ENCODE measurements at regions not wholly inside any gene's neighbourhood (a gene's known extent, or its start where the extent isn't known, plus 50 kb on each side); places are given as distances from the start of the nearest gene placed in this dataset.
A peak's percentile ranks its signal among the peaks of the same experiment; 100 is the strongest.

DNA sequence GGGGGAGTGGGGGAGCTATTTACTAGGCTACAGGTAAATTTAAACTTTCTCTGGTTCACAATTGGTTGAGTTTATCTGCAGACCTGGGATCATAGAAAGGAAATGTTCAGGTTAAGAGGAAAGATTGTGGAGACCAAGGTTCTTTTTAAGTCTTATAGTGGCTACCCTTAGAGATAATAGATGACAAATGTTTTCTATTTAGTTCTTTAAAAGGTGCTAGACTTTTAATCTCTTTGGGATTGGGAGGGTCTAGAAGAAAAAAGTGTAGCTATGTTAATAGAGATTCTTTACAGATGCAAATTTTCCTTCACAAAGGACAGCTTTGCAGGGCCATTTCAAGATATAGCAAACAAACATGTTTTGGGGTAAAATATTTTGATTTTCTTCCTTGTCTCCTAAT is 76.0 kb downstream of the TEX13C start:
- DNase-seq = no peak
- no peaks in the 10 kb centered on the region for H3K9me3 ChIP-seq (ENCODE audit: control extremely low read depth in 1 of 5, control insufficient read depth in 4 of 5, insufficient read depth in 2 of 5, low read depth in 1 of 5, low read length in 4 of 5)
- H3K27me3 ChIP-seq (replicated peaks in 2 of 5; ENCODE audit: control insufficient read depth in 4 of 5, insufficient read depth in 5 of 5, low read length in 4 of 5) = no peaks in the 10 kb centered on the region
- H3K4me3 ChIP-seq (ENCODE audit: control insufficient read depth in 1 of 7, extremely low read depth in 1 of 7, insufficient read depth in 4 of 7, low read depth in 2 of 7, low read length in 6 of 7) = no peak overlapping the region
- H3K4me1 ChIP-seq (ENCODE audit: control extremely low read depth in 1 of 4, control insufficient read depth in 4 of 4, insufficient read depth in 4 of 4, low read length in 3 of 4) = peaks cover 0 to 7% (median 2%) of the 10 kb centered on the region in 4 experiments
- ChIA-PET CTCF (no interaction called here), POLR2A (no interaction called here)
- H3K36me3 ChIP-seq (ENCODE audit: control insufficient read depth in 4 of 4, insufficient read depth in 4 of 4, low read length in 3 of 4) = no peaks in the 10 kb centered on the region
- H3K27ac ChIP-seq (ENCODE audit: insufficient read depth in 1 of 2, low read depth in 1 of 2, low read length in 2 of 2, poor library complexity in 1 of 2, severe bottlenecking in 2 of 2) = no peak overlapping the region

DNA sequence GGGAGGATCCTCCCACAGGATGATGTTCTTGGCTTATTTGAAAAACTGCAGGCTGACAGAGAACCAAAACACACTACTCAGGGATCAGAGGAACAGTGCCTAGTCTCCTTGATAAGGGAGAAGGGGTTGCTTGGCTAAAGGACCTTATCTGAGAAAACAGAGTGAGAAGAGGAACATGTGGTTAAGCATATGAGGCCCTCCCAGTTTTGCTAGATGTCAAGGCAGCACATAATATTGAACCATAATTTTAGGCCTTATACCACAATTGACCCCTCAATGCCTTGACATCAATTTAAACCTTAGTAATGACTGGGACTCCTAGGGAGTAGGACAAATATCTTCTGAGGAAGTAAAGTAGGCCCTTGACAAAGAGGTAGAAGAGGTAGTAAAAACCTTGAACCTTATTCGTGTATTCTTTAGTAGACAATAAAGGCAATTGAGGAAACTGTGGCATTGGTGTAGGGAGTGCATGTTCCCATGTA is 79.3 kb downstream of the TEX13C start:
- Histone ChIP-seq H3K27ac (ENCODE audit: insufficient read depth in 1 of 2, low read depth in 1 of 2, low read length in 2 of 2, poor library complexity in 1 of 2, severe bottlenecking in 2 of 2) (no peak overlapping the region), H3K27me3 (replicated peaks in 2 of 5; ENCODE audit: control insufficient read depth in 4 of 5, insufficient read depth in 5 of 5, low read length in 4 of 5) (no peaks in the 10 kb centered on the region), H3K4me3 (ENCODE audit: control insufficient read depth in 1 of 7, extremely low read depth in 1 of 7, insufficient read depth in 4 of 7, low read depth in 2 of 7, low read length in 6 of 7) (no peak overlapping the region), H3K36me3 (ENCODE audit: control insufficient read depth in 4 of 4, insufficient read depth in 4 of 4, low read length in 3 of 4) (no peaks in the 10 kb centered on the region), H3K9me3 (ENCODE audit: control extremely low read depth in 1 of 5, control insufficient read depth in 4 of 5, insufficient read depth in 2 of 5, low read depth in 1 of 5, low read length in 4 of 5) (no peaks in the 10 kb centered on the region), H3K4me1 (ENCODE audit: control extremely low read depth in 1 of 4, control insufficient read depth in 4 of 4, insufficient read depth in 4 of 4, low read length in 3 of 4) (peaks cover 0 to 7% (median 2%) of the 10 kb centered on the region in 4 experiments)
- 80% methylated on average over 1 of the region's 1 CpG for WGBS (ENCODE audit: insufficient coverage)
- POLR2A ChIA-PET = no interaction called here
- DNase-seq = peak; percentile 25 to 76 (median 54)
- CTCF ChIA-PET = no interaction called here

DNA sequence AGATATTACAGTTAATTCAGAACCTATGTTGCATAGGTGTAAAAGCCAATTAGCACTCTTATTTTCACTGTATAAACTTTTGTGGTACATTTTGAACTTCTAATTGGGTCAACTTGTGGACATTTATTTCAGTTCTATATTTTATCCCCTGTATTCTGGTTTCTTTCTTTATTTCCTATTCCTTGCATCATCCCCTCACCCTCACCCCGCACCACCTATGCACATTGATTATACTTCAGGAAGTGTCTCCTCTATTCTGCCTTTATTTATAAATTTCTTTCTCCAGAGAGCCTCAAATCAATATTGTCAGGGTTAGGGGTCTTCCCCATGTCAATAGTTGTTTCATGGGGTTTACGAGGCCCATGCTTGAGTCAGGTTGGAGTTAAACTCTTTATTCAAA is 83.1 kb downstream of the TEX13C start:
- POLR2A ChIA-PET = no interaction called here
- 94% methylated on average over 2 of the region's 2 CpGs for WGBS (ENCODE audit: insufficient coverage)
- Histone ChIP-seq H3K27me3 (replicated peaks in 2 of 5; ENCODE audit: control insufficient read depth in 4 of 5, insufficient read depth in 5 of 5, low read length in 4 of 5) (no peaks in the 10 kb centered on the region), H3K36me3 (ENCODE audit: control insufficient read depth in 4 of 4, insufficient read depth in 4 of 4, low read length in 3 of 4) (no peaks in the 10 kb centered on the region), H3K9me3 (ENCODE audit: control extremely low read depth in 1 of 5, control insufficient read depth in 4 of 5, insufficient read depth in 2 of 5, low read depth in 1 of 5, low read length in 4 of 5) (no peaks in the 10 kb centered on the region), H3K4me1 (ENCODE audit: control extremely low read depth in 1 of 4, control insufficient read depth in 4 of 4, insufficient read depth in 4 of 4, low read length in 3 of 4) (peaks cover 0 to 7% (median 2%) of the 10 kb centered on the region in 4 experiments), H3K27ac (ENCODE audit: insufficient read depth in 1 of 2, low read depth in 1 of 2, low read length in 2 of 2, poor library complexity in 1 of 2, severe bottlenecking in 2 of 2) (no peak overlapping the region), H3K4me3 (ENCODE audit: control insufficient read depth in 1 of 7, extremely low read depth in 1 of 7, insufficient read depth in 4 of 7, low read depth in 2 of 7, low read length in 6 of 7) (no peak overlapping the region)
- CTCF ChIA-PET = no interaction called here
- no peak for DNase-seq

DNA sequence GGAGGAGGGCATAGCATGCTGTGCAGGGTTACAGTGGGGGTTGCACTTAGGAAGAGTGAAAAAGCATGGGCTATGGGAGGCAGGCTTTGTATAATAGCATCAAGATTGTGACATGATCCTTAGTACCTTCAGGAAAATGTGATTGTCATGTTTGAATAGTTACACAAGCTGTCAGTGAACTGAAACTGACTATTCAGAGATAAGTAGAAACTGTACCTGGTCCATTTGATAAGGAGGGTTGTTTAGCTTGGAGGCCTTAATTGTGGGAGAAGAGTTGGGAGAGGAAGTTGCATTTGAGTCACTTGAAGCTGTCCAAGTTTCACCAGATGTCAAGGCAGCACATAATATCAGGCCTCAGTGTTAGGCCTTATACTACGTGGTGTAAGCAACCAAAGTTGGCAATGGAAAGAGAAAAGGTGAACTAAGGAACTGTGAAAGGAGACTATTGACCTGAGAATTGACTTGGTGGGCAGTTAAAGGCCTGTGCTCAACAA is 85.0 kb downstream of the TEX13C start:
- Histone ChIP-seq H3K4me1 (ENCODE audit: control extremely low read depth in 1 of 4, control insufficient read depth in 4 of 4, insufficient read depth in 4 of 4, low read length in 3 of 4) (no peaks in the 10 kb centered on the region), H3K4me3 (ENCODE audit: control insufficient read depth in 1 of 7, extremely low read depth in 1 of 7, insufficient read depth in 4 of 7, low read depth in 2 of 7, low read length in 6 of 7) (no peak overlapping the region), H3K36me3 (ENCODE audit: control insufficient read depth in 4 of 4, insufficient read depth in 4 of 4, low read length in 3 of 4) (no peaks in the 10 kb centered on the region), H3K9me3 (ENCODE audit: control extremely low read depth in 1 of 5, control insufficient read depth in 4 of 5, insufficient read depth in 2 of 5, low read depth in 1 of 5, low read length in 4 of 5) (peaks cover 0 to 1% (median 0%) of the 10 kb centered on the region in 5 experiments), H3K27me3 (replicated peaks in 2 of 5; ENCODE audit: control insufficient read depth in 4 of 5, insufficient read depth in 5 of 5, low read length in 4 of 5) (no peaks in the 10 kb centered on the region), H3K27ac (ENCODE audit: insufficient read depth in 1 of 2, low read depth in 1 of 2, low read length in 2 of 2, poor library complexity in 1 of 2, severe bottlenecking in 2 of 2) (peak overlapping the region in 1 of 2 experiments; percentile 34)
- DNase-seq = peak in 2 of 3 donors; percentile 13 to 36
- 100% methylated on average over 1 of the region's 1 CpG for WGBS (ENCODE audit: insufficient coverage)
- ChIA-PET CTCF (no interaction called here), POLR2A (no interaction called here)

DNA sequence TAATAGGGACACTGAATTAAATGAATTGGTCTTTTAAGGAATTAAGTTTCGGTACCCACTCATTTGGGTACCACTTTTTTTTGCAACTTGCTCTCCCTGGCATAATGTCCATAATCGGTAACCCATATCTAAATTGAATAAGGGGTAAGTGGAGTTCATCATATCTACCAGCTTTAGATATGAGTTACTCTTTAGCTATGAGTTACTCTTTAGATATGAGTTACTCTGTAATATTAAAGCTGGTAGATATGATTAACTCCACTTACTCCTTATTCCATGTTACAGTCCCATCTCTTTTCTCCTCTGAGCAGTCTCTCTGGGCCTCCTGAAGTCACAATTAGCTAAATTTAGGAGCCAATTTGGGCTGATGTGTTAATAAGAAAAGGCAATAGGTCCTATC is 85.7 kb downstream of the TEX13C start:
- WGBS (ENCODE audit: insufficient coverage) = no CpG with 5 or more reads among the region's 2 CpGs
- Histone ChIP-seq H3K27ac (ENCODE audit: insufficient read depth in 1 of 2, low read depth in 1 of 2, low read length in 2 of 2, poor library complexity in 1 of 2, severe bottlenecking in 2 of 2) (peak overlapping the region in 1 of 2 experiments; percentile 34), H3K27me3 (replicated peaks in 2 of 5; ENCODE audit: control insufficient read depth in 4 of 5, insufficient read depth in 5 of 5, low read length in 4 of 5) (no peaks in the 10 kb centered on the region), H3K4me1 (ENCODE audit: control extremely low read depth in 1 of 4, control insufficient read depth in 4 of 4, insufficient read depth in 4 of 4, low read length in 3 of 4) (no peaks in the 10 kb centered on the region), H3K4me3 (ENCODE audit: control insufficient read depth in 1 of 7, extremely low read depth in 1 of 7, insufficient read depth in 4 of 7, low read depth in 2 of 7, low read length in 6 of 7) (no peak overlapping the region), H3K36me3 (ENCODE audit: control insufficient read depth in 4 of 4, insufficient read depth in 4 of 4, low read length in 3 of 4) (no peaks in the 10 kb centered on the region), H3K9me3 (ENCODE audit: control extremely low read depth in 1 of 5, control insufficient read depth in 4 of 5, insufficient read depth in 2 of 5, low read depth in 1 of 5, low read length in 4 of 5) (peaks cover 0 to 1% (median 0%) of the 10 kb centered on the region in 5 experiments)
- ChIA-PET CTCF (no interaction called here), POLR2A (no interaction called here)
- no peak for DNase-seq

DNA sequence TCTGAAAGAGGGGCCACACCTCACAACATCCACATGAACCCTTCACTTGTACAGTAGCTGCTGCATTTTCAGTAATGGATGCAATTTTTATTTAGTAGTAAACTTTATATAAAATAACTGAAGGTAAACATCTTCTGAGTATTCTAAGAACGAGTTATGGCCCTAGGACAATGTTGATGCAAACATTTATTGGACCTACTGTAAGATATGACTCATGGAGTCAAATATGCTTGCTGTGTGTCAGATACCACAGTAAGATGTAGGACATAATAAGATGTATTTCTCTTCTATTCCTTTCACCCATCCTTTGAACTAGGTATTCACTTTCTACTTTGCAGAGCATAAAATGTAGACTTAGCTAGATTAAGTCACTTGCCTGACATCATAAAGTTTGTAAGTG is 87.6 kb downstream of the TEX13C start:
- ChIA-PET POLR2A (no interaction called here), CTCF (no interaction called here)
- no peak for DNase-seq
- Histone ChIP-seq H3K27me3 (replicated peaks in 2 of 5; ENCODE audit: control insufficient read depth in 4 of 5, insufficient read depth in 5 of 5, low read length in 4 of 5) (no peaks in the 10 kb centered on the region), H3K4me3 (ENCODE audit: control insufficient read depth in 1 of 7, extremely low read depth in 1 of 7, insufficient read depth in 4 of 7, low read depth in 2 of 7, low read length in 6 of 7) (no peak overlapping the region), H3K36me3 (ENCODE audit: control insufficient read depth in 4 of 4, insufficient read depth in 4 of 4, low read length in 3 of 4) (no peaks in the 10 kb centered on the region), H3K9me3 (ENCODE audit: control extremely low read depth in 1 of 5, control insufficient read depth in 4 of 5, insufficient read depth in 2 of 5, low read depth in 1 of 5, low read length in 4 of 5) (peaks cover 0 to 1% (median 0%) of the 10 kb centered on the region in 5 experiments), H3K4me1 (ENCODE audit: control extremely low read depth in 1 of 4, control insufficient read depth in 4 of 4, insufficient read depth in 4 of 4, low read length in 3 of 4) (no peaks in the 10 kb centered on the region), H3K27ac (ENCODE audit: insufficient read depth in 1 of 2, low read depth in 1 of 2, low read length in 2 of 2, poor library complexity in 1 of 2, severe bottlenecking in 2 of 2) (no peak overlapping the region)
- no CpG with 5 or more reads among the region's 1 CpG for WGBS (ENCODE audit: insufficient coverage)

DNA sequence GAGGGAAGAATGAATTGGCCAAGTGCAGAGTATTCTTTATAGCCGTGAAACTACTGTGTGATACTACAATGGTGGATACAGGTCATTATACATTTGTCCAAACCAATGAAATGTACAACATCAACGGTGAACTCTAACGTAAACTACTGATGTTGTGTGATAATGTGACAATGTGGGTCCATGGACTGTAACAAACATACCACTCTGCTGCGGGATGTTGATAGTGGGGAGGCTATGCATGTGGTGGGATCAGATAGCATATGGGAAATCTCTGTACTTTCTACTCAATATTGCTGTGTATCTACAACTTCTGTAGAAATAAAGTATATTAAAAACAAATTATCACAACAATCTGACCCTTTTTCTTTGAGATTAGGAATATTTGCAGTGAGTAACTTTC is 101.1 kb downstream of the TEX13C start:
- no peaks in the 10 kb centered on the region for H3K4me1 ChIP-seq (ENCODE audit: control extremely low read depth in 1 of 4, control insufficient read depth in 4 of 4, insufficient read depth in 4 of 4, low read length in 3 of 4)
- ChIA-PET CTCF (no interaction called here), POLR2A (no interaction called here)
- DNase-seq = peak in 1 of 3 donors; percentile 9
- no peaks in the 10 kb centered on the region for H3K27me3 ChIP-seq (replicated peaks in 2 of 5; ENCODE audit: control insufficient read depth in 4 of 5, insufficient read depth in 5 of 5, low read length in 4 of 5)
- H3K36me3 ChIP-seq (ENCODE audit: control insufficient read depth in 4 of 4, insufficient read depth in 4 of 4, low read length in 3 of 4) = no peaks in the 10 kb centered on the region
- H3K9me3 ChIP-seq (ENCODE audit: control extremely low read depth in 1 of 5, control insufficient read depth in 4 of 5, insufficient read depth in 2 of 5, low read depth in 1 of 5, low read length in 4 of 5) = no peaks in the 10 kb centered on the region
- no CpG with 5 or more reads among the region's 4 CpGs for WGBS (ENCODE audit: insufficient coverage)
- no peak overlapping the region for H3K4me3 ChIP-seq (ENCODE audit: control insufficient read depth in 1 of 7, extremely low read depth in 1 of 7, insufficient read depth in 4 of 7, low read depth in 2 of 7, low read length in 6 of 7)
- no peak overlapping the region for H3K27ac ChIP-seq (ENCODE audit: insufficient read depth in 1 of 2, low read depth in 1 of 2, low read length in 2 of 2, poor library complexity in 1 of 2, severe bottlenecking in 2 of 2)
